ENCODE measurements at regions not wholly inside any gene's neighbourhood (a gene's known extent, or its start where the extent isn't known, plus 50 kb on each side); places are given as distances from the start of the nearest gene placed in this dataset.
"Not testable (repeated sequence)": the region's sequence is repeated elsewhere in the genome, so short reads cannot be mapped to it uniquely, and the experiment has no call there.

DNA sequence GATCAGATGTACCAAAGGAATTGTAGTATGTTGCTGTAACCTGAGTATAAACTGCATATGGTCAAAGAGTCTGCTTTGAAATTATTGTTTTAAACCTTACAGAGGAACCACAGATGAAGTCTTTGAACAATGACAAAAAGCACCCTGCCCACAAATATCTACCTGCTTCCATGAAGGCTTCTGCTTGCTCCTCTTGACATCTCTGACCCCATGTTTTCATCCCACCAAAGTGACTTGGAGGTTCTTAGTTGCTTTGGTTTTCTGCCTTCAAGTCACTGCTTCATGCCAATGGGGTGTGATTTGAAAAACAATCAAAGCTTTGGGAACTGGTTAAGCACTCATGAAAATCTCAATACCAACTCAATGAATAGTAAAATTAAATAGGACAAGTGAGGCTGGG, 194.6 kb upstream of the ACTBL2 start:
- no peak for DNase-seq (ENCODE audit: low read depth)

DNA sequence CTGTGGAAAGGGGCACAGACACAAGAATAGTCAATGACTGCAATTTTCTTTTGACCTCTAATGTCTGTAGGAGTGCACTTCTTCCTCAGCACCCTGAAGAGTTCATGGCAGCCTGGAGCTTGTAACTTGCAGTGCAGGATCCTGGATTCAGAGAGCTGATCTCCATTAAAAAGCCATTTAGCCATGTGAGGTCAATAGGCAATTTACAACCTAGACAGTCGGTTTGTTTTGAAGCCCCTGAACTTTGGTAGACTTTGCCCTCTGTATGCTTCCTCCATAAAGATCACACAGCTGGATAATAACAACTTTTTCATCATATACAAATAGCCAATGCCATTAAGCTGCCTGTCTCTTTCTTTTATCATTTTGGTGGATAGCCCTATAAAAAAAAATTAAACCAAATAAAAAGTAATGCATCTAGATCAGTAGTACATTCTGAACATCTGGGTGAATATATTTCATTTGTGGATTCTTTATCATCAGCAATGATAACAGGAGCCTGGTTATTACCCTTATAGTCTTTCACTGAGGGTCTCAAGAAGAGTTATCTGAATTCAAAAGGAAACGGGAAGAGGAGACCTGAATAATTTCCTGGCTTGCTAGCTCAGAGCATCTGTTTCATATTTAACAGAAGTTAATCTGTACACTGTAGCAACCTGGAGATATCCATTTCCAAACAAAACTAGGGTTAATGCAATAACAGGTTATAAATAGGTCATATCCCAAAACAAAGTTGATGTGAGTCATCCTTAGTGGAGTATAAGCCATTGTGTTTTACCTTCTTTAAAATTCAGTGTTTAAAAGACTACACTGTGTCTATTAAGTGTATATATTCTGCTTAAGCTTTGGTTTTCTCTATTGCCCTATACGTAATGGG, 193.8 kb upstream of the ACTBL2 start:
- no peak for DNase-seq (ENCODE audit: low read depth)

DNA sequence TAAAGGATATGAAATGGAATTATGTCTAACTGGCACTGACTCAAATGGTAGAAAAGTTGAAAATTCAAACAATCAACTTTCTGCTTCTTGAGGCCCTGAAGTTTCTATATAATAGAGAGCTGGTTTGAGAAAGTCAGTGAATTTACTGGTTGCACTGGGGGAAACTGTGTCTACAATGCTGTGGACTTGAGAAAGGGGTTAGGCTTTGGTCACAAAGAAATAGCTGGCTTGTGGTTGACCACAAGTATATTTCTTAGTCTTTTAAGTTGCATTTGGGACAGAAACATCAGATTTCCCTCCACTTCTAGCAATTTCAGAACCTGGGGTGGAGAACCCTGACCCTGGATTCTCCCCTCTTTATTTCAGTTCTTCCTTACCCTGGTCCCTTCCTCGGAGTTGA, 192.6 kb upstream of the ACTBL2 start:
- no peak for DNase-seq (ENCODE audit: low read depth)

DNA sequence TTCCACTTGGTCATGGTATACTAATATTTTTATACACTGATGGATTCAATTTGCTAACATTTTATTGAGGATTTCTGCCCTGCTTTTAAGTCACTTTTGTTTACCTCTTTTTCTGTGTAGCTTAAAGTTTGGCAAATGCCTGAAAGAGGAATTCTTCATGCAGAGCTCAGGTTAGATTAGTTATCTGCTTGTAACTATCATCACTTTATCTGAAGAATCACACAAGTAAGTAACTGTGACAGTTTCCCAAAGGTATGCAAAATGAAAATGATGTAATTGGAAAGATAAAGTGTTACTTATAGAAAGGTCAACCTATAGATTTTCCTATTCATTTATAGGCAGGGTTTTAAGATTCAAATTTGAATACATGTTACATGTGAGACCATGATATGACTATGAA, 188.8 kb upstream of the ACTBL2 start:
- no peak for DNase-seq (ENCODE audit: low read depth)

DNA sequence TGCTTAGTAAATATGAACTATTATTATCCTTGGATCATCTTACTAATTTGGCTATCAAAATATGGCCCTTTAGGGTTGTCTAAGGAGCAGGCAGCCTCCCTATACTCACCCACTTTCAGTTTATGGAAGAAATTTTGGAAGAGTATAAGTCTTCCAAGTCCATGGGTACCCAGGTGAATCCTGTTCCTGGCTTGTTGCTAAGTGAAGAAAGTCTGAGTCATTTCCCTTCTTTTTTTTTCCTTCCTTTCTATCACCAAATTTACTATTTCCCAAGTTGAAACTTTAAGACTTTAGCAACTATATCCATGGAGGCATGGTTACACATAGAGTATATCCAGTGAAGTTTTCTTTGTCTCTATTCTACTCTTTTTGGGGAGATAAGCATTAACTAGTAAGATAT, 184.0 kb upstream of the ACTBL2 start:
- DNase-seq (ENCODE audit: low read depth) = no peak

DNA sequence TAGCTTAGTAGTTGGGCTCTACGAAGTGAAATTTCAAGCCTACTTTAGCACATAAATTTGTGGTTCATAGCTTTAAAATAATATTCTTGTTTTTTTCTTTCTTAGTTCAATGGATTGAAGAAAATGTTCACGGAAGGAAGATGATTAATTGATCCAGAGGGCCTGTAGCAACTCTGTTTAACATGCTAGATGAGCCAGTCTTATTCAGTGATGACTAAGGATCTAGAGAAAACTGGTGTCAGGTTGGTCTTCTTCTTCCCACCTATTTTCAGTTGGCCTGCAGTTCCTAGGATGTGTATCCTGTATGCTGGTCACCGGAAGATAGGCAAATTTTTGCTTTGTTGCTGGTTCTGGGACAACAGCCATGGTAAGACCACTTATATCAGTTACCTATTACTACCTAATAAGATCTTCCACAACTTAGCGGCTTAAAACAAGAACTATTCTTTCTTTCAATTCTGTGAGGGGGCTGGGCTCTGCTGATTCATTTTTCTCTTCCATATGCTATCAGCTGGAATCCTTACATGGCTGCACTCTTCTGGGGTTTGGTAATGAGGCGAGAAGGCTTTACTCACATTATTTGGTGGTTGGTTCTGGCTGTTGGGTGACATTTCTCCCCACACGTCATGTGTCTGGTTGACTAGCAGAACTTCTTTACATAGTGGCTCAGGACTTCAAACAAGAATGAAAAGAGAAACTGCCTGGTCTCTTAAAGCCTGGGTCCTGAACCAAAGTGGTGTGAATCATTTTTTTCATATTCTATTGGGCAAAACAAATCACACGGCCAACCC, 182.7 kb upstream of the ACTBL2 start:
- no peak for DNase-seq (ENCODE audit: low read depth)

DNA sequence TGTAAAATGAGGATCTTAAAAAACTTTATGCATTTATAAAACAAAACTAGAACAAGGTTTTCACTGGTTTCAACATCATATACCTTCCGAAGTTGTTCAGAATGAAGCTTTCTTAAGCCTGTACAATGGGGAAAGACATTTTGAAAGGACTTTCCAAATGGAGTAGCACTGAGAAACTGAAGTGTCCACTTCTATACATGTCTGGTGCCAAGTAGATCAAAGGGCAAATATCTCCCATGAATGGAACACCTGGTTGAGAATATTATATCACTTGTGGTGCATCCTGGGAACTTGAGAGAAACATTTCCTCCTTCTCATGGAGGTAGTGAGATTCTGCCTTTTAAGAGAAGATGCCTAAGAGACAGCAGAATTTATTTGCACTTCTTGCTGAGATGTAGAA, 182.1 kb upstream of the ACTBL2 start:
- no peak for DNase-seq (ENCODE audit: low read depth)

DNA sequence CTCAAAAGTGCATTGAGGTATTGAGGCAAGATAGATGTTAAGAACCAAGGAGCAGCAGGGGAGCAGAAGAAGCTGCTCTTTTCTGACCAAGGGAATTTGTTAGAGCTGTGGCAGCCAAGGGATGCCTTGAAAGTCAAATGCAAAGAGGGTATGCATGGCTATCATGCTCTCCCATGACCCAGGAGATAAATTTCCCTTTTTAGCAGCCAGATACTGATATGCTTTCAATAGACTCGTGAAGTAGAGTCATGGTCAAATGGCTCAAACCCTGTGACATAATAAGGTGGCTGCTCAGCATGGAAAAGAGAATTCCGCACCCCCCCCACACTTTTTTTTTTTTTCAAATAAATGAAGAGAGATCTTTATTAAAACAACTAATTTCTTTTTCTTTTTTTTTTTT, 180.9 kb upstream of the ACTBL2 start:
- DNase-seq (ENCODE audit: low read depth) = no peak

DNA sequence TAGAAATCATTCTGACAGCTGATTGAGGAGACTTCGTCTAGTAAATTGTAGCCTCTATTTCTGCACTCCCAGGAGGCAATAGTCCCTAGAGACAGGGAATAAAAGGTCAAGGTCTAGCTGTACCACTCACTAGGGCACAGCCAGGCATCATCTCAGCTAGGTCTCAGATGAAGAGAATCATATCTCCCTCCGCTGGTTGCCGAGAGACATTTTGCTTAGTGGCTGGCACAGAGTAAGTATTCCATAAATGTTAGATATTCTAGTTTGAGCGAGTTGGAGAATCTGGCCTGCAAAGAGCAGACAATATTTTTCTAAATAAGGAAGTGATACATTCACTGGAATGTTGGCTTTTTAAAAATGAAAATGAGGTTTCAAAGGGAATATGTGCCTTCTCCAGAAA, 180.4 kb upstream of the ACTBL2 start:
- DNase-seq (ENCODE audit: low read depth) = no peak

DNA sequence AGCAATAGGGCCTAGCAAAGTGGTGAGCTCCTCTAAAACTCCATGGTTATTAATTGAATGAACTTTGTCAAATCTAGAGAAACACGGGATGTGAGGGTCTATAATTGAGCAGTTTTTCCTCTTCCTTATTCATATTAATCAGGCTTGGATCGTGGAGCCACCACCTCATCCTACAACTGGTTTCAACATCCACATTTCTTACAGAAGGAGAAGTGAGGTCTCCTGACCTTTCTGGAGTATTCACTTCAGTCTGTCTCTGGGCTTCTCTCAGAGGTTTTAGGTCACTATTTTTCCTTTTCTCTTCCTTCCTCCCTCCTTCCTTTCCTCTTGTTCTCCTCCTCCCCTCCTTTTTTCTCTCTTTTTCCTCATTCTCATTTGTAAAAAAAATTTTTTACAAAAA, 177.3 kb upstream of the ACTBL2 start:
- DNase-seq (ENCODE audit: low read depth) = no peak

DNA sequence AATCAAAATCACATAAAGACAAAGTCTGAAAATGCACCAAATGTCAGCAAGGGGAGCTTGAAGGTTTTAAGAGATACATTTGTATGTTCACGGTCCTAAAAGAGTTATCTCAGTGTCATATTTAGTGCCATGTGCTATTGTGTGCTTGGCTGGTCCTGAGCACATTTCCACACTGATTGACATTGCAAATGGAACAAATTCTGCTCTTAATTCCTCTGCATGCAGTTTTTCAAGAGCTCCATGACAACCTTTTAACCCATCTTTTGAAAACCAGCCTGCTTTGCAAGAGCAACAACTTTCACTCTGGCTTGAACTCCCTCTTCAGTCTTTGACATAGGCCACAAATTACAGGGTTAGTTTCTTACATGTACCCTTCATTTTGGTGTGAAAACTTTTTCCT, 175.4 kb upstream of the ACTBL2 start:
- no peak for DNase-seq (ENCODE audit: low read depth)

DNA sequence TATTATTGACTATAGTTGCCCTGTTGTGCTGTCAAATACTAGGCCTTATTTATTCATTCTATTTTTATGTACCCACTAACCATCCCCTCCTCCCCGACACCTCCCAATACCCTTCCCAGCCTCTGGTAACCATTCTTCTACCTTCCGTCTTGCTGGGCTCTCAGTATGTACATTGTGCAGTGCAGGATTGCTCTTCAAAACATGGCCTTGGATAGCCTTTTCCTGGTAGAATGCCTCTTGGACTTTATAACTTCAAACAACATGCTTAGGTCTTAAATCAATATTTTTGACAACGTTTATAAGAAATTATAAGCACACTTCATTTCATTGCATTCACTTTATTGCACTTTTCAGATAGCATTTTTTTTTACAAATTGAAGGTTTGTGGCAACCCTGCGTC, 172.6 kb upstream of the ACTBL2 start:
- DNase-seq (ENCODE audit: low read depth) = no peak

DNA sequence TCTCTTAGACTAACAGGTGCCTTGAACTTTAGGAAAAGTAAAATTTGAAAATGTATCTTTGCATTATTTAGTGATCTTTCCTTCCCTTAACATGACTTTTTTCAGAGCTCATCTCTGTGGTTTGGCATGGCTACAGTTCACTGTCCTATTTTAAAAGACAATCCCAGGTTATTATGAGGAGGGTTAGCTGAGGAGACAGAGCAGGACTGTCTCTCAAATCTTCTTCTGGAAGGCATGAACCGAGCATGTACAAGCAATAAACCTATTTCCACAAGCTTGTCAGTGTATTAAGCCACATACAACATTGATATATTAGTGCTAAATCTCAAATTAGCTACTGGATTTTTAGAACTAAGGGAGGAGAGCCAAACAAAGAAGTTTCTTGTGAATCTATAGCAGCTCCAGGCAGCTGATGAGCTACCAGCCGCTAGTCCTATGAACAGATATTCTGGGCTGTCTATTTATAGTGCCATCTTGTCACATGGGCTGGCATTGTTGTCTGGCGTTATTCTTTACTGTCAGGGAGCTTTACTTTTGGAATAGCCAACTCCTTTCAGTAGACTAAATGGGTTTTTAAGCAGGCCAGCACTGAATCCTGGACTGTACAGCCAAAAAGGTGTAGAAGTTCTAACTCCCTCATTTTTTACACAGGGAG, 171.2 kb upstream of the ACTBL2 start:
- DNase-seq (ENCODE audit: low read depth) = no peak

DNA sequence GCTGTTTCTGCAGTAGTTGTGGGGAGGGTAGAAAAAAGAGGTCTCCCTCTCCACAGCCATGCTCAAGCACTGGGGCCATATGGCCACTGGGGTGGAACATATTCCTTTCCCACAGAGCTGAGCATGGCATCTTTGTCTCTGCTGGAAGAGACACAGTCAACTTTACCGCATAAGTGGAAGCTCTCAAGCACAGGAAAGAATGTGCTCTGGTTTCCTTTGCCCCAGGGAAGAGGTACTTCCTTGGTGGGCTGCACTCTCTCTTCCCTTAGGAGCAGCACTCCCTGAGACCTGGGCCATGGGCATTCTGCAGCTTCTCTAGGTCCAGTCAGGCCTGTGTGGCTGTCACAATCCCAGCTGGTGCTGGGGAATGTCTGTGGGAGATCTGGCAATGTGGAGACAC, 168.5 kb upstream of the ACTBL2 start:
- DNase-seq (ENCODE audit: low read depth) = no peak

DNA sequence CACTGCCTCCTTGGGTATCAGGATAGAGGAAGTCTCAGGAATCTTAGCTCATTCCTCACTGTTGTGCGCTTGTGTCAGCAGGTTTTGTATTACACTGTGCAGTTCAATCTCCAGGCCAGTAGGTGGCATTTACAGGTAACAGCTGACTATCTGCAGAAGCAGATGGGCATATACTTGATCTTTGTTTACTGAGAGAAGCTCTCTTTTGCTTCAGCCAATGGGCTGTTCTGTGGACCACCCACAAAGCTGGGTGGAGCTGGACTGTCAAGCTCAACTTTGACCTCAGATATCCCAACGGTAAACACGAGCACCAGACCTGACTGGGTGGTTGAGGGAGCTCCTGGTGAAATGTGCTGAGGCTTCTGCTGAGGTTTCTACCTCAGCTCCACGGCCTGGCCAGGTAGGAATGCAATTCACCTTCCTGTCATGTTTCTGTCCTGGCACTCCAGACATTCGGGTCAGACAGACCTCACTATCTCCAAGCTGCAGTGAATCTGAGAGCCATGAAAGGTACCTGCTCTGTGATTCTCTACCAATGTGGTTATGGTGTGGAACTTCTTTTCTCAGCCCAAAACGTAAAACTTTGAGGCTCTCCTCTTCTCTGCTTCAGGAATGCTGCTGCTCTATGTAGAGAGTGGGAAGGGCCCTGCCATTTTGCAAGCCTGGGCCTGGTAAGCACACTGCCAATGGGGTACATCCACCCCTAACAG, 167.9 kb upstream of the ACTBL2 start:
- peak; percentile 54 for DNase-seq (ENCODE audit: low read depth)

DNA sequence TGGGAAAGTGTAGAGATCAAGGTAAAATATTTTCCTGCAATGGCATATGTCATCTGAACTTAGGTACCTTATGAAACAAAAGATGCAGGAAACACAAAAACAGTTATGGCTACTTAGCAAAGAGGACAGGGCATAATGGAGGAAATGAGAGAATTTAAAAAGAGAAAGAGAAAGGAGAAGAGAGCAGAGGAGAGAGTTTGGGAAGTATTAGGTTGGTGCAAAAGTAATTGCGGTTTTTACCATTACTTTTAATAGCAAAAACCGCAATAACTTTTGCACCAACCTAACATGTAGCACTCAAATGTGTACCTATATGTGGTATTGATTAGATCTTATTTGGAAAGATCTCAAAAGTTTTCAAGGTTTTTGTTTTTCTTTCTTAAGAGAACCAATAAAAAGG, 160.1 kb upstream of the ACTBL2 start:
- no peak for DNase-seq (ENCODE audit: low read depth)

DNA sequence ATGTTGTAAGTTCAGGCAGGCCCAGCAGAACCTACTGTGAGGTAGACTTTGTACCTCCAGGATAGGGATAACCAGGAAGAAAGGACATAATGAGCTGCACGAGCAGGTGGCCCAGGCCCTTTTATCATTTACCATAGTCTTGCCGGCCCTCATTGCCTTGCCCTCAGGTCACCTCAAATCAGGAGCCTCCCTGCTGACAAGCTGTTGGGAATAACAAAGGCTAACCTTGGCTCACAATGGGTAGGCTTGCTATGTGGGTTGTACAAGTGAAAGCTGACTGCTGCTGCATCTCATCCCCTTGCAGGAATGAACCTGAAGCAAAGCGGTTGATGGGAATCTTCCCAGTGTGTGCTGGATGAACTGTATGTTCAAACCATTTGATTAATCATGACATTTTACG, 159.5 kb upstream of the ACTBL2 start:
- DNase-seq (ENCODE audit: low read depth) = no peak

DNA sequence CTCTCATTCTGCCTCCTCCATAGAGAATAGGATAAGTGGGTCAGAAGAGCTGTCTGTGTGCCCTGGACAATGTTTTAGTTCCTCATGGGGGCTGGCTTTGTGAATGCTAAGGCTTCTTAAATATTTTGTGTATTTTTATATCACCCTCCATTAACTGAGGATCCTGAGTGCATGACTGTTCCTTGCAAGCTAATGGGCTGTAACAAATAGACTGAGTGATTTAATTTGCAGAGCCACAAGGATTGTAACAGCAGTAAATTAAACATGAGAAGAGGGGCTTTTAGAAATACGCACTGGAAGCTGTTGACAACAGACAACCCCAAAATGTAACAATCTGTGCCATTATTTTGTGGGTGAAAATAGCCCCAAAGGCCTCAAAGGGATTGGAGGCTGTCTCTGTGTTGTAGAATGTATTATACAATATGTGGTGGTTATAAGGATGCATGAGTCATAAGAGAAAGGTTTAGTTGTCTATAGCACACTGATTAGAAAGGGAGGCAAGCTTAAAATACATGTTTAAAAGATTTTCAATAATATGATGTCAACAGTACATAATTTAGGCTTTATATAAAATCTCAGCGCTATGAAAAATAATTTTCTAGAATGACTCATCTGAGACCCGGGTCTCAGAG, 152.7 kb upstream of the ACTBL2 start:
- DNase-seq (ENCODE audit: low read depth) = peak; percentile 8

DNA sequence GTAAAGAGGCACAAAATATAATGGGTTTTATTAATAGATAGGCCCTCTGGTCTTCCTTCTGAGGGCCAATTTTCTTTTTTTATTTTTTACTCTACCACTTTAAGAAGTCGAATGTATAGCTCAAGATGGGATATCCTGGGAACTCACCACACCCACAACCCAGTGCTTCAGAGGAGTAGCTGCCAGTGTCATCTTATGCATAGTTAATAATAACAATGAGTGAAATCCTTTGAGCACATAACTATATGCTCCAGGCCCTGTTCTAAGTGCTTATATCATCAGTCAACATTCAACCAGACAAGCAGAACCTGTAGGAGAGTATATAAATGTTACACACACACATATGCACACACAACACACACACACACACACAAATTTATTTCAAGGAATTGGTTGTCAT, 150.3 kb upstream of the ACTBL2 start:
- DNase-seq (ENCODE audit: low read depth) = no peak

DNA sequence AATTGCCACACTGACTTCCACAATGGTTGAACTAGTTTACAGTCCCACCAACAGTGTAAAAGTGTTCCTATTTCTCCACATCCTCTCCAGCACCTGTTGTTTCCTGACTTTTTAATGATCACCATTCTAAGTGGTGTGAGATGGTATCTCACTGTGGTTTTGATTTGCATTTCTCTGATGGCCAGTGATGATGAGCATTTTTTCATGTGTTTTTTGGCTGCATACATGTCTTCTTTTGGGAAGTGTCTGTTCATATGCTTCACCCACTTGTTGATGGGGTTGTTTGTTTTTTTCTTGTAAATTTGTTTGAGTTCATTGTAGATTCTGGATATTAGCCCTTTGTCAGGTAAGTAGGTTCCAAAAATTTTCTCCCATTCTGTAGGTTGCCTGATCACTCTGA, 148.5 kb upstream of the ACTBL2 start:
- DNase-seq (ENCODE audit: low read depth) = not testable (repeated sequence)

DNA sequence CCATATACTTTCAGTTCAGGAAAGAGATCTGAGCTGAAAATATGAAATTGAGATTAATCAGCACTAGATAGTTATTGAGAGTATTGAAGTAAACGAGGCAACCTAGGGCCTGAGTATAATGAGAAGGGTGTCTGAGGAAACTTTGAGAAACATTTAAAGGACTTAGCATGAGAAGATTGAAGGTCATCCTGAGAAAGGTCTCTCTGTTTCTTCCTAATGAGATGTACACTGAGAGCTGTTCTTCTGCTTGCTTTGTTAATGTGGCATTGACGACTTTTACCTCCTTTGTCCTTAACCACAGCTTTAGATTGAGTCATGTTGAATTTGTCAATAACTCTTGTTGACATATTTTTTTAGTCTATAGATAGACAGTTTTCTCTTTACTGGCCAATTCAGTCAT, 145.1 kb upstream of the ACTBL2 start:
- DNase-seq (ENCODE audit: low read depth) = no peak

DNA sequence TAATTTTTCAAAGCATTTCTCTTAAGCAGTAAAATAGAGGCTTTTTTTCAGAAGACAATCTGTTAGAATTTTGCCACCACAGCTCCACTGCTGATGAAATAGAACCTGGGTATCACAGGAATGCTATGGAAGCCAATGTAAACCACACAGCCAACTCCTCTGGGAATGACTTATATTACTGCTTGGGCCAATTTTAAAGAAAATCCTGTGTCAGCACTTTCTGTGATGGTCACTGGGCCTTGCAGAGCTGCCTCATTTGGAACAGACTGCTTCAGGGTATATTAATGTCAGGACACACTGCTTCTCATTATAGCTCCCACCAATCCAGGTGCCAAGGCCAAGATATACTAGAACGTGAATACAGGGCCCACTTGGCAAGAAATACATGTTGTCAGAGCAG, 144.1 kb upstream of the ACTBL2 start:
- no peak for DNase-seq (ENCODE audit: low read depth)
